Lung (tissue), 11 donors: ENCODE measurements at regions not wholly inside any gene's neighbourhood (a gene's known extent, or its start where the extent isn't known, plus 50 kb on each side); places are given as distances from the start of the nearest gene placed in this dataset.

Source experiments
- ATAC-seq: fragments of 200-7000 bp; cut with Tn5 transposase; one replicate; pipeline ENCODE4 v1.9.1; 2020; ENCODE audit warnings: moderate number of reproducible peaks; ENCODE audit not compliant: insufficient read depth, low FRiP score
- DNase-seq, 3 donors: peaks; one replicate each; pipeline ENCODE4 v3.0.0-alpha.2; 2013 to 2017
- H3K27ac ChIP-seq, 2 donors: one replicate each; pipeline ENCODE4 v1.5.1; 2013; ENCODE audit warnings: mild to moderate bottlenecking in 2 of 2, moderate library complexity in 2 of 2, control low read depth in 1 of 2, inconsistent platforms in 1 of 2, low read depth in 1 of 2, low read length in 1 of 2
- H3K27me3 ChIP-seq, 3 donors: one replicate each; pipeline ENCODE4 v1.5.1; 2013; ENCODE audit warnings: low read length in 2 of 3; ENCODE audit not compliant: control insufficient read depth in 3 of 3, insufficient read depth in 3 of 3
- H3K36me3 ChIP-seq, 4 donors: one replicate each; pipeline ENCODE4 v1.5.1; 2013; ENCODE audit warnings: low read length in 4 of 4, mild to moderate bottlenecking in 1 of 4, moderate library complexity in 1 of 4; ENCODE audit not compliant: control insufficient read depth in 4 of 4, insufficient read depth in 4 of 4
- H3K4me1 ChIP-seq, 5 donors: one replicate each; pipeline ENCODE4 v1.5.1; 2013; ENCODE audit warnings: low read length in 5 of 5, mild to moderate bottlenecking in 2 of 5, moderate library complexity in 1 of 5; ENCODE audit not compliant: control insufficient read depth in 5 of 5, insufficient read depth in 5 of 5
- H3K4me3 ChIP-seq: one replicate; pipeline ENCODE4 v1.5.1; 2013; ENCODE audit warnings: mild to moderate bottlenecking, control low read depth, moderate library complexity
- H3K9ac ChIP-seq, 2 donors: one replicate each; pipeline ENCODE4 v1.5.1; 2013; ENCODE audit warnings: low read length in 2 of 2, control low read depth in 1 of 2; ENCODE audit not compliant: insufficient read depth in 1 of 2
- H3K9me3 ChIP-seq, 4 donors: one replicate each; pipeline ENCODE4 v1.5.1; 2013; ENCODE audit warnings: low read length in 3 of 4, mild to moderate bottlenecking in 1 of 4, moderate library complexity in 1 of 4; ENCODE audit not compliant: control insufficient read depth in 4 of 4, insufficient read depth in 3 of 4
- CTCF ChIP-seq: IDR thresholded peaks from 2 replicates; pipeline ENCODE4 v1.5.1; 2012; ENCODE audit warnings: mild to moderate bottlenecking; ENCODE audit errors: control extremely low read depth, extremely low read depth
- WGBS, 2 donors: extraction: QIAGEN DNeasy Blood & Tissue Kit; methylation state at CpG; one replicate each; pipeline ENCODE4 v1.1.7; 2013; 5-methylcytosine and 5-hydroxymethylcytosine counted together
- donor health status: control.
- donor health status: control.
- donor health status: Bipolar disorder and iron deficiency.
- donor health status: healthy.
- donor health status: DM: yes; HTN: yes; CAD: no.

- Histone ChIP-seq H3K36me3 (no peaks in the 10 kb centered on the region), H3K27ac (no peak overlapping the region), H3K4me1 (peaks cover 0 to 3% (median 0%) of the 10 kb centered on the region in 5 donors), H3K9ac (no peak overlapping the region), H3K4me3 (no peak overlapping the region), H3K9me3 (peaks cover 0 to 2% (median 0%) of the 10 kb centered on the region in 4 donors), H3K27me3 (no peaks in the 10 kb centered on the region)
- 87 to 90% methylated on average over 6 of the region's 6 CpGs for WGBS, 2 donors
- DNase-seq (no peak), ATAC-seq (no peak)
- no peak for TF ChIP-seq CTCF
Measured at GRCh38 chr2:172323256-172323655, 104.1 kb upstream of the ITGA6 start.

DNA sequence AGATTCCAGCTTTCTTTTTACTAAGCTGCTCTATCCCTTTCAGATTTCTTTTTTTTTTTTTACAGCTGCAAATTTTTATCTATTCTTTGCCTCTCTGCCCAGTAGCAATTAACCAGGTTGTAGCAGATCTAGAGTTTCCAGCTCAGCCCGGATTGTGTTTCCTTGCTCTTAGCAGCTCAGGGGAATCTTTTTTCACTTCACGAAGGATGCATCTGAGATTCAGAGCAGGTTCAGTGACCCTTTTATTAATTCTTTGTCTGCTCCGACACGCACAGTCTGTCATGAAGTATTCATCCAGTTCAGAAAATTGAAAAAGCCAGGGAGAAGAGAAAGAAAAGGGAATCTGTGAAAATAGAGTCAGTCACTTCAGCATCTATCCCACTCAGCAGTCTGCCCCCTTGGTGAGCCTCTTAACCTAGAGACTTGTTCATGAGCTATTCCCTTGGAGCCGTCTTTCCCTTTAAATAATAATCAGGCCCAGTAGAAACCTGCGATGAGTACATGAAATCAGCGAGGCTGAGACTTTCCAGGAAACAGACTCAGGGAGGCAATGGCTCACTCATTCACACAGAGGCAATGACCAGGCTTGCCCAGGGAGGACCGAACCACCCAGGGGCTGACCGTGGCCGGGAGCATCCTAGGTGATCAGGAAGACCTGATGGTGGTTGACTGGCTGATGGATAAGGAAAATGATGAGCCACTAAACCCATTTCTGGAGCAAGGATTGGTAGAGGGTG lies 103.4 kb upstream of the ITGA6 start:
- no peaks in the 10 kb centered on the region for H3K36me3 ChIP-seq
- peaks cover 0 to 3% (median 0%) of the 10 kb centered on the region in 4 donors for H3K9me3 ChIP-seq
- peaks cover 0 to 4% (median 0%) of the 10 kb centered on the region in 5 donors for H3K4me1 ChIP-seq
- WGBS, 2 donors, result 88 to 91% methylated on average over 10 of the region's 10 CpGs
- TF ChIP-seq CTCF, result no peak
- DNase-seq (no peak), ATAC-seq (no peak)
- H3K9ac ChIP-seq, result no peak overlapping the region
- H3K4me3 ChIP-seq, result no peak overlapping the region
- no peaks in the 10 kb centered on the region for H3K27me3 ChIP-seq
- H3K27ac ChIP-seq, result no peak overlapping the region

DNA sequence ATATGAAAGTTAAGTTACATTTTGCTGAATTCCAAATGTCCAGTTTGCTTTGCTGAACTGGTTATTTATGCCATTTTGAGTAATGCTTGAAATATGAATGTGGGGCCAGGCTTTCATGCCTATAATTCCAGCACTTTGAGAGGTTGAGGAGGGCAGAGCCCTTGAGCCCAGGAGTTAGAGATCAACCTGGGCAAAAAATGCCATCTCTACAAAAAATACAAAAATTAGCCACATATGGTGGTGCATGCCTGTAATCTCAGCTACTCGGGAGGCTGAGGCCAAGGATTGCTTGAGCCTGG lies 101.2 kb upstream of the ITGA6 start:
- ATAC-seq (no peak), DNase-seq (no peak)
- WGBS, 2 donors, result 90% methylated on average over 1 of the region's 1 CpG
- Histone ChIP-seq H3K4me1 (peaks cover 0 to 15% (median 0%) of the 10 kb centered on the region in 5 donors), H3K4me3 (no peak overlapping the region), H3K9me3 (peaks cover 0 to 4% (median 0%) of the 10 kb centered on the region in 4 donors), H3K36me3 (no peaks in the 10 kb centered on the region), H3K27me3 (no peaks in the 10 kb centered on the region), H3K9ac (no peak overlapping the region), H3K27ac (peak overlapping the region in 1 of 2 donors; percentile 17)
- no peak for TF ChIP-seq CTCF
